IPS DF 6.9 (cell line): ENCODE measurements at regions not wholly inside any gene's neighbourhood (a gene's known extent, or its start where the extent isn't known, plus 50 kb on each side); places are given as distances from the start of the nearest gene placed in this dataset.

Source experiments
- DNase-seq: peaks from one replicate; pipeline ENCODE4 v3.0.0-alpha.2; 2013; ENCODE audit warnings: low read depth, low spot score
- H3K27ac ChIP-seq: one replicate; pipeline ENCODE4 v1.5.1; 2013; ENCODE audit warnings: low read length, control low read depth
- H3K27me3 ChIP-seq: 2 replicates; pipeline ENCODE4 v1.6.1; 2013; ENCODE audit warnings: mild to moderate bottlenecking, low read length; ENCODE audit not compliant: control insufficient read depth, insufficient read depth
- H3K36me3 ChIP-seq: 2 replicates; pipeline ENCODE4 v1.6.1; 2013; ENCODE audit warnings: low read length; ENCODE audit not compliant: control insufficient read depth, insufficient read depth
- H3K4me1 ChIP-seq: 2 replicates; pipeline ENCODE4 v1.6.1; 2013; ENCODE audit warnings: low read length; ENCODE audit not compliant: control insufficient read depth, insufficient read depth
- H3K4me3 ChIP-seq: 2 replicates; pipeline ENCODE4 v1.5.1; 2013; ENCODE audit warnings: mild to moderate bottlenecking, low read length
- H3K9me3 ChIP-seq: 2 replicates; pipeline ENCODE4 v1.6.1; 2013; ENCODE audit warnings: low read length, inconsistent platforms; ENCODE audit not compliant: control insufficient read depth, insufficient read depth
- WGBS: extraction: QIAGEN DNeasy Blood & Tissue Kit; methylation state at CpG from one replicate; pipeline ENCODE4 v1.1.7; 2013; ENCODE audit warnings: mixed read lengths, missing lambda C conversion rate; ENCODE audit not compliant: insufficient read length, insufficient coverage; 5-methylcytosine and 5-hydroxymethylcytosine counted together

DNA sequence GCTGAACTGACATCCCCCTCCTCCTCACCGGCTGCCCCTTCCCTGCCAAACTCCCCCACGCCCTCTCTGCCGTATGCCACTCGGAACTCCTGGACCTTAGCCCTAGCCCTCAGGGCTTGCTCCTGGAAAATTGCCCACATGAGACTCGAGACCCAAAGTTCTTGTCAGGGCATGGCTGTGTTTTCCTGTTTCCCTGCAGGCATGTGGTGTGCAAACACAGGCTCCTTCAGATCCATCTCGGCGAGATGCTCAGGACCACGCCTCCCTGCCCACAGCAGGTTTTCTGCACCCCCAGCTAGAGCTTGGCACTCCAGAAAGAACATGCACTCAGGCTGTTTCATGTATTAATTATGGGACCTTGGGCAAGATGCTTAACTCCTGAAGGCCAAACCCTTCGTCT lies 1480.4 kb downstream of the BRD1 start:
- Histone ChIP-seq H3K36me3 (no peaks in the 10 kb centered on the region), H3K9me3 (peaks cover 26% of the 10 kb centered on the region), H3K4me3 (no peak overlapping the region), H3K27me3 (no peaks in the 10 kb centered on the region), H3K27ac (no peak overlapping the region), H3K4me1 (no peaks in the 10 kb centered on the region)
- no peak for DNase-seq
- WGBS = no CpG with 5 or more reads among the region's 9 CpGs

DNA sequence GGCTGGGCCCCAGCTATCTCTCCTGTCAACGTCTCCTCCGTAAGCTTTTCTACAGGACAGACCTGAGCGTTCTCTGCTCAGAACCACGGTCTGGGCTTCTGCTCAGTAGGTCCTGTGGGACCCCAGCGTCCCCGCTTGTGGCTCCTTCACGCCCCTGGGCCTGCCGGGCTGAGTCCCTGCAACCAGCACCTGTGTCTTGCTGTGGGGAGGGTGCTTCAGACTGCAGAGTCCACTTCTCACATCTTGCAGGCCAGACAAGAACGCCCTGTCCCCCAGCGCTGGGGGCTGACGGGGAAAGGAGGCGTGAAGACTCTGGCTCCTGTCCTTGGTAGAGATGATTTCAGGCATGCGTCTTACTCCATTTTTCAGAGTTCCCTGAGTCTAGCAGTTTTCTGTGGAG lies 1480.8 kb downstream of the BRD1 start:
- DNase-seq = no peak
- peaks cover 25% of the 10 kb centered on the region for H3K9me3 ChIP-seq
- H3K27ac ChIP-seq = no peak overlapping the region
- no peaks in the 10 kb centered on the region for H3K36me3 ChIP-seq
- no peaks in the 10 kb centered on the region for H3K4me1 ChIP-seq
- no peak overlapping the region for H3K4me3 ChIP-seq
- WGBS = no CpG with 5 or more reads among the region's 13 CpGs
- no peaks in the 10 kb centered on the region for H3K27me3 ChIP-seq

DNA sequence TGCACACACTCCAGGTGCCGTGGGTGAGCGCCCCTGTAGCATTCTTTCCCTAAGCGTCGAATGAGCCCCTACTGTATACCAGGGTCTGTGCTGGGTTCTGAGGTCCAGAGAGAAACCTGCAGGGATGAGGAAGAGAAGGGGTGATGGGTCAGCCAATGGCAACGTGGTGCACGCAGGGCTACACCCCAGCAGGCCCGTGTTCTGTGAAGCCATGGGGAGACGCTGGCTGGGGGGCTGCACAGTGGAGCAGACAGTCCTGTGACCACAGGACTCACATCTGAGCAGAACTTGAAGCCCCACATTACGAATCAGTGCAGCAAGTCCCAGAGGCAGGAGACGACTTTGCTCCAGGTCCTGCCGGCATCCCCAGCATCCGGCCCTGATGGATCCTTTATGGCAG lies 1481.4 kb downstream of the BRD1 start:
- no peak overlapping the region for H3K27ac ChIP-seq
- H3K4me3 ChIP-seq = no peak overlapping the region
- no peaks in the 10 kb centered on the region for H3K36me3 ChIP-seq
- H3K9me3 ChIP-seq = peaks cover 26% of the 10 kb centered on the region
- DNase-seq = no peak
- WGBS = no CpG with 5 or more reads among the region's 12 CpGs
- H3K4me1 ChIP-seq = no peaks in the 10 kb centered on the region; the same call in 1 of the 2 replicates
- no peaks in the 10 kb centered on the region for H3K27me3 ChIP-seq

DNA sequence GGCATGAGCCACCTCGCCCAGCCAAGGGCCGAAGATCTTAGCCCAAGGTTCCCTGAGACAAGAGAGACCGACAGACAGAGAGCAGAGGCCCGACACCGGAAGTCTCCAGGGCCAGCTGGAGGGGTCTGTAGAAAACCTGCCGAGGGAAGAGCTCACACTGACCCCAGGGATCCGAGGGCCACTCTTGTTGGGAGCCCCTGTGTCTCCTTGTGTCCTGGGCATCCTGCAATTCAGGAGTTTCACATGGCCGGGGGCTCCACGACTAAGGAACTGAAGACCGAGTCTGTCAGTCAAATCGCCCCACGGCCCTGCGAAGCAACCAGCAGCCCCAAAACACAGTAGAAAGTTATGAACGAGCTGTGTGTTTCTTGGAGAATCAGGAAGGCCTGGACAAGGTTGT lies 1482.0 kb downstream of the BRD1 start:
- Histone ChIP-seq H3K36me3 (no peaks in the 10 kb centered on the region), H3K27ac (no peak overlapping the region), H3K27me3 (no peaks in the 10 kb centered on the region), H3K4me1 (no peaks in the 10 kb centered on the region; the same call in 1 of the 2 replicates), H3K9me3 (peaks cover 27% of the 10 kb centered on the region), H3K4me3 (no peak overlapping the region)
- DNase-seq = no peak
- WGBS = no CpG with 5 or more reads among the region's 14 CpGs

DNA sequence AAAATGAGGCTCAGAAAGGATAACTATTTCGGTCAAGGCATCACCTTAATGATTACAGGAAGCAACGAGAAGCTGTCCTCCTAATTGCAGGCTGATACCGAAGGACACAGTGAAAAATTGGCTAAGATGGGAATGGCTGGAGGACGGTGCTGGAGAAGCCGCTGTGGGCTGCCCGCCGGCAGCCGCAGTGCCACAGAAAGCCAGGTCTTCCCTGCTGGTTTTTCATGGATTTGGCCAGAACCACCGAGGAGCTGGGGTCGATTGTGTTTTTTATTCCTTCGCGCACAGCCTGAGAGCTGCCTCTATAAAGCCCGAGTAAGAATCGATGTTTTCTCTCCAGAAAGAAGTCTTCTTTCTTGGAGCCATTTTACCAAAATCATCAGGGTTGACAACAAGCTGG lies 1484.2 kb downstream of the BRD1 start:
- peaks cover 31% of the 10 kb centered on the region for H3K9me3 ChIP-seq
- WGBS = no CpG with 5 or more reads among the region's 14 CpGs
- no peaks in the 10 kb centered on the region; the same call in 1 of the 2 replicates for H3K4me1 ChIP-seq
- H3K27ac ChIP-seq = no peak overlapping the region
- no peak overlapping the region for H3K4me3 ChIP-seq
- H3K36me3 ChIP-seq = no peaks in the 10 kb centered on the region
- H3K27me3 ChIP-seq = no peaks in the 10 kb centered on the region
- DNase-seq = no peak

DNA sequence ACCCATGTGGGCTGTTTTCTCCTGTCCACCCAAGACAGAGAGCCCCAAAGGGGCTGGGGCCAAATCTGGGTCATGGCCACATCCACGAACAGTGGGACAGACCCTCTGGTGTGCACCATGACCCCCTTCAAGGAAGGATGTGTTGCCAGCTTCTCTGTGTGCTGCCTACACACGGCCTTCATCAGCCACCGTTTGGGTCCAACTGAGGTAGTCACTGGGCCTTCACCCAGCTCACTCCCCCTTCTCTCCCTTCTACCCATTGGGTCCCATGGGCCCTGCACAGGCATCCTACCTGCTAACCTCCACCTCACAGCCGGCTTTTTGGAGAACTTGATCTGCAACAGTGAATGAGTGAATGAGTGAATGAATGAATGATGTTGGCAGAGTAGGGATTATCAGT lies 1484.9 kb downstream of the BRD1 start:
- DNase-seq = no peak
- H3K27me3 ChIP-seq = no peaks in the 10 kb centered on the region
- H3K4me1 ChIP-seq = no peaks in the 10 kb centered on the region; the same call in 1 of the 2 replicates
- H3K9me3 ChIP-seq = peaks cover 35% of the 10 kb centered on the region
- no peak overlapping the region for H3K4me3 ChIP-seq
- no CpG with 5 or more reads among the region's 4 CpGs for WGBS
- H3K27ac ChIP-seq = no peak overlapping the region
- H3K36me3 ChIP-seq = no peaks in the 10 kb centered on the region

DNA sequence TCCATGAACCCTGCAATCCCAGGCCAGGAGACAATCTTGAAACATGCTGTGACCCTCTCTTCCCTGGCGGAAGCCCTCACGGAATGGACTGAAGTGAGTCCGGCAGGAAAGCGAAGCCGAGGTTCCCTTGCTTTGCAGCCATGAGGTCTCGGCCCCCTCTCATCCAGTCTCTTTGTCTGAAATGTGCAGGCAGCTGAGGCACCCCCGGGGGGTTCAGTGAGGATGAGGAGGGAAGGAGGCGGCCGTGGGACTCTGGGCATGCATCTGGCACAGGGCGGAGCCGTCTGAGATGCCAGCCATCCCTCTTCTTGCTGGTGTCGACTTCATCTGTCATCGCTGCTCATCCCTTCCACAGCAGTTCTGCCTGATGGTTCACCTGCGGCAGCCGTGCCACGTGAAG lies 1485.7 kb downstream of the BRD1 start:
- WGBS = no CpG with 5 or more reads among the region's 16 CpGs

DNA sequence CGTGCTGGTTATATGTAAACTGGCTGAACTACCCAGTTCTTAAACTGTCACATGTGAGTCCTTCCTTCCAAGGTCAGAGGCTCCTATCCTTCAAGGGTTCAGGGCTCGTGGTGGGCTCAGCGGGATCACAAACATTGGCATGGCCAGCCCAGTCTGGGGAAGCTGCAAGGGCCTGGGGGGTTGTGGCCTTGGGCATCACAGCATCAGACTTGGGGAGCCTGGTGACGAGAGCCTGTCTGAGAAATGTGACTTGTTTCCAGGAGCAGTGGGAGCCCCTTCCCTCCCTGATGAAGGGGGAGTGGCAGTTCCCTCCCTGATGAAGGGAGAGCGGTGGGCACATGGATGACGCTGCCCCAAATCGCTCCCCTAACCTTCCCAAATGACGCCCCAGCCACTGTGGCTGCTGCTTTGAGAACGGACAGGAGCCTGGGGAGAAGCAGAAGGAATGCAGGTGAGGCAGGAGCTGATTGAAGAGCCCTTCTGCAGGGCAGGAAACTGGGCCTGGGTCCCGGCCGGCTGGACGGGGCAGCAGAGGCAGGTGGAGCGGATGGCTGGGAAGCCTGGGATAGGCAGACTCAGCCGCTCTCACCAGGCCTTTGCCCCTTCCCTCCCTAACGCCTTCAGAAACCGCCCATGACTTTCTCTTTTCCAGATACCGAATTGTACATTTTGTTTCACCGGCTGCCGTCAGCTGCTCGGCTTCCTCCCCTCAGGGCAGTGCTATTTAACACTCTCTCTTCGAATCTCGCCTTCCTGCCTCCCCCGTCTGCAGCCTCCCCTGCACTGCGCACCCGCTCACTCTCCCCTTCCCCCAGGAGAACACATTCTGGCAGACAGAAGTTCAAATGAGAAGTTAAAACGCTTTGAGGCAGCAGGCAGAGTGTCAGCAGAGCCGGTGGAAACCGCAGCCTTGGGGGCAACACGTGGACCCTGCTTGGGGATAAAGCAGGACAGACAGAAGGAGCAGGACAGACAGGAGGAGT lies 1486.7 kb downstream of the BRD1 start:
- no peaks in the 10 kb centered on the region; the same call in 1 of the 2 replicates for H3K4me1 ChIP-seq
- no peak for DNase-seq
- no CpG with 5 or more reads among the region's 29 CpGs for WGBS
- H3K27ac ChIP-seq = no peak overlapping the region
- H3K9me3 ChIP-seq = peaks cover 33% of the 10 kb centered on the region
- H3K4me3 ChIP-seq = no peak overlapping the region
- no peaks in the 10 kb centered on the region for H3K27me3 ChIP-seq
- H3K36me3 ChIP-seq = no peaks in the 10 kb centered on the region

More for the DNA sequence above, 1485.7 kb downstream of the BRD1 start:
- Histone ChIP-seq H3K27ac (no peak overlapping the region), H3K36me3 (no peaks in the 10 kb centered on the region), H3K4me3 (no peak overlapping the region), H3K27me3 (no peaks in the 10 kb centered on the region), H3K9me3 (peaks cover 32% of the 10 kb centered on the region), H3K4me1 (no peaks in the 10 kb centered on the region; the same call in 1 of the 2 replicates)
- DNase-seq = no peak

DNA sequence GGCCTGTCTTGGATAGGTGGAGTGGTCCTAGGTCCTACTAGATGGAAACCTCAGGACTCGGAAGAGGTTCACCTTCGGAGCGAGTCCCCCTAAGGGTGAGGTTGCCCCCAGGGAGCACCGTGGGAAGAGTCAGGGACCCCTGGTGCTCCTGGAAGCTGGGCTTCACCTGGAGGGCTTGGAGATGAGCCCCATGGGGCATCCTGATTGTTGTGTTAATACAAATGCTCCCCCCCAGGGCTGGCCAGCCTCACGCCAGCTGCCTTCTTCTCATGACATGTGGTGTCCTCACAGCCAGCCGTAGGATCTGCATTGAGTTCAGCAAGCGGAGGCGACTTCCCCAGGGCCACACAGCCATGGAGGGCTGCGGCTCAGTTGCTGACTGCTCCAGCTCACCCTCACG lies 1487.5 kb downstream of the BRD1 start:
- Histone ChIP-seq H3K4me1 (no peaks in the 10 kb centered on the region; the same call in 1 of the 2 replicates), H3K27ac (no peak overlapping the region), H3K36me3 (no peaks in the 10 kb centered on the region; the same call in 1 of the 2 replicates), H3K27me3 (no peaks in the 10 kb centered on the region), H3K9me3 (peaks cover 38% of the 10 kb centered on the region), H3K4me3 (no peak overlapping the region)
- WGBS = no CpG with 5 or more reads among the region's 10 CpGs
- no peak for DNase-seq

DNA sequence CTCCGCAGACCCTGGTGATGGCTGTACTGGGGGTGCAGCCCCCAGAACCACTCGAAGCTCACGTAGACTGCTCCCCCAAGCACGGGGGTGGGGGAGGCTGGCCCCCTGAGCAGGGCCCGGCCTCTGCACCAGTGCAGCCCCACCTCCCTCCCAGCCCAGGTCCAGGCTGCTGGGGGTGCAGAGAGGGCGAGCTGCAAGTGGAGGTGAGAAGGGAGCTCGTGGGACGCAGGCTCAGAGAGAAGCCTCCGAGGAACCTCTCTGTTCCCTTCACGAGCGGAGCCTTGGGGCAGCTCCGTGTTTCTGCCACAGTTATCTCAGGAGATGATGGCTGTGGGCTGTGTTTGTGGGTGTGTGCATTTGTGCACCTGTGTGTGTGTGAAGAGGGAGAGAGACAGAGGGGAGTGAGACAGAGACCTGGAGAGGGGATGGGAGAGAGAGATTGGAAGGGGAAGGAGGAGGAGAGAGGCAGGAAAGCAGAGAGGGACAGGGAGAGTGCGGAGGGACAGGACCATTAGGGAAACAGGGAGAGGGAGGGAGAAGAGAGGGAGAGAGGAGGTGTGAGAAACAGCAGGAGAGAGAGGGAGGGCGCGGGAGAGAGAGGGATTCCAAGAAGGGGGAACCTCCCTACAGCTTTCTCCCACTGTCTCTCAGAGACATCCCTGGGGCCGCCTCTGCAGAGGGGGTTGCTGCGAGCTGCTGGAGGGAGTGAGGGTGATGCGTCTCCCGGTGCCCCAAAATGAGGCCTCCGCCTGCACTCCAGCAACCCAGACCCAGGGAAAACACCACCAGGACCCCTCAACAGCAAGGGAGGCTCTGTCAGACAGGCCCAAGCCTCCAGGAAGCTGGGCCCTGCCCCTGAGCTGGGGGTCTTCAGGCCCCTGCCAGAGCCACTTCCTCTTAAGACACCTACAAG lies 1488.6 kb downstream of the BRD1 start:
- Histone ChIP-seq H3K27me3 (no peaks in the 10 kb centered on the region), H3K9me3 (peaks cover 45% of the 10 kb centered on the region), H3K4me1 (no peaks in the 10 kb centered on the region; the same call in 1 of the 2 replicates), H3K4me3 (no peak overlapping the region), H3K27ac (no peak overlapping the region), H3K36me3 (no peaks in the 10 kb centered on the region; the same call in 1 of the 2 replicates)
- DNase-seq = no peak
- no CpG with 5 or more reads among the region's 20 CpGs for WGBS
